Epithelial cell of proximal tubule (primary cell): ENCODE measurements at regions not wholly inside any gene's neighbourhood (a gene's known extent, or its start where the extent isn't known, plus 50 kb on each side); places are given as distances from the start of the nearest gene placed in this dataset.
"Not testable (repeated sequence)": the region's sequence is repeated elsewhere in the genome, so short reads cannot be mapped to it uniquely, and the experiment has no call there.

Source experiments
- DNase-seq: peaks from one replicate; pipeline ENCODE4 v3.0.0-alpha.2; 2011; ENCODE audit warnings: low read depth
- H3K4me3 ChIP-seq: 2 replicates; pipeline ENCODE4 v1.5.1; 2011; ENCODE audit warnings: low read depth, mild to moderate bottlenecking, low read length
- CTCF ChIP-seq: conservative IDR thresholded peaks from 2 replicates; pipeline ENCODE4 v1.5.1; 2012; ENCODE audit warnings: low read depth, mild to moderate bottlenecking, low read length

DNA sequence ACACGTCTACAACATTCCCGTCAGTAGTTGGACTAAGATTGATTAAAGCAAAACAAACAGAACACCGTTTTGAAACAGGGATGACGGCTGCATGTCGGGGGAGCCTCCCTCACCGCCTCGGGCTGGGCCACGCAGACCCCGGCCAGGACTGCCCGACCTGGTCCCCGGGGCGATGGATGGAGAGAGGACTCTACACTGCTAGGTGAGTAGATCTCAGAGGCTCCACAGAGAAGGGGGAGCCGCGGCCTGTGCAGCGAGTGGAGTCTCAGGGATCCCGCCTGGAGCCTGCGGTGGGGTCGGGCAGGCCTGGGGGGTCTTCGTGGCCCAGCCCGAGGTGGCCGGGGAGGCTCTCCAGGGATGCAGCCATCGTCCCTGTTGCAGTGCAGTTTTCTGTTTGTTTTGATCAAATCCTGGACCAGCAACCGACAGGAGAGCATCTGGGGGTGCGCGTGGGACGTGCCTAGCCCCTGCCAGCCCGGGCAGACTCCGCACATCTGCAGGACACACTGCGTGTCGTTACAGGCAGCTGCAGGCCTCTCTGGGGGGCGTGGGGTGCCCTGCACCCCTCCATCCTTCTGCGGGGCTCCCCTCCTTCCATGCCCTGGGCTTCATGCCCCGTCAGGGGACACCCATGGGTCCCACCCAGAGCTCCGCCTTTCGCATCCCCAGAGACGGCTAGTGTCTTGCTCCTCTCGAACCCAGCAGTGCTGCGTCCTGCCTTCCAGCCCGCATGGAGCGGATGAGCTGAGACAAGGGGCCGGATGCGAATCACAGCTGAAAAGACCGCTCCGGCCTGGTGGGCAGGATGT, 143.6 kb downstream of the RTP5 start:
- no peak overlapping the region for H3K4me3 ChIP-seq
- no peak for DNase-seq
- TF ChIP-seq CTCF: no peak

GRCh38 chr2:242013771-242014170, 144.2 kb downstream of the RTP5 start:
- no peak overlapping the region for H3K4me3 ChIP-seq
- no peak for TF ChIP-seq CTCF
- DNase-seq: no peak

GRCh38 chr2:242015108-242016065, 145.9 kb downstream of the RTP5 start:
- H3K4me3 ChIP-seq: no peak overlapping the region
- no peak for DNase-seq
- no peak for TF ChIP-seq CTCF

GRCh38 chr2:242017086-242017485, 147.6 kb downstream of the RTP5 start:
- TF ChIP-seq CTCF: no peak
- H3K4me3 ChIP-seq: no peak overlapping the region
- DNase-seq: no peak

GRCh38 chr2:242018416-242018815, 148.9 kb downstream of the RTP5 start:
- not testable (repeated sequence) for H3K4me3 ChIP-seq, DNase-seq

DNA sequence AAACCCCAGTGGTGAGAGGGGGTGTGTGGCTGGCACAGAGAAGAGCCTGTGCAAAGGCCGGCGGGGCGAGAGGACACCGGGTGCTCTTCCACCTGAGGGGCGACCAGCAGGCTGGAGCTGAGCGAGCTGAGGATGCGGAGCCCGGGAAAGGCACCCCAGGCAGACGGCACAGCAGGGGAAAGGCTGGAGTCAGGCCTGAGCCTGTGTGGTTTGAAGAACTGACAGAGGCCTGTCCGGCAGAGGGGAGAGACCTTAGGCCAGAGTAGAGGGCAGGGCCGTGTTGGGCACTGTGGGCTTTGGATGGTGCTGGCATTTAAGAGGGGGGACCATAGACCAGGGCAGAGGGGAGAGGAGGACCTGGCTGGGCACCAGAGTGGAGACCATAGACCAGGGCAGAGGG, 149.8 kb downstream of the RTP5 start:
- no peak overlapping the region for H3K4me3 ChIP-seq
- no peak for DNase-seq
- TF ChIP-seq CTCF: no peak

- no peak overlapping the region for H3K4me3 ChIP-seq
- peak; percentile 31 for TF ChIP-seq CTCF
- DNase-seq: no peak
Measured at GRCh38 chr2:242020196-242021004, 150.9 kb downstream of the RTP5 start.
